Astrocyte (in vitro differentiated cells and primary cell): ENCODE measurements at regions not wholly inside any gene's neighbourhood (a gene's known extent, or its start where the extent isn't known, plus 50 kb on each side); places are given as distances from the start of the nearest gene placed in this dataset.

Experiments used
- DNase-seq: peaks from one replicate; pipeline ENCODE4 v3.0.0-alpha.2; 2010; ENCODE audit warnings: low read depth
- FAIRE-seq: peaks from 2 replicates; lab custom pipeline; 2011; peaks lifted over from hg19 to GRCh38; lab: Jason Lieb, UNC
- H2AFZ ChIP-seq: 2 replicates; pipeline ENCODE4 v1.6.0; 2012; ENCODE audit warnings: low read depth, low read length, inconsistent platforms
- H3K27ac ChIP-seq: 2 replicates; pipeline ENCODE4 v1.5.1; 2011; ENCODE audit warnings: low read depth, low read length, inconsistent platforms
- H3K27me3 ChIP-seq: 2 replicates; pipeline ENCODE4 v1.6.0; 2011; ENCODE audit warnings: low read length, inconsistent platforms; ENCODE audit not compliant: insufficient read depth
- H3K36me3 ChIP-seq: 2 replicates; pipeline ENCODE4 v1.5.1; 2011; ENCODE audit warnings: low read length, inconsistent platforms; ENCODE audit not compliant: insufficient read depth
- H3K4me1 ChIP-seq: 2 replicates; pipeline ENCODE4 v1.5.1; 2011; ENCODE audit warnings: low read length, inconsistent platforms; ENCODE audit not compliant: insufficient read depth
- H3K4me2 ChIP-seq: 2 replicates; pipeline ENCODE4 v1.6.0; 2012; ENCODE audit warnings: low read length, inconsistent platforms
- H3K4me3 ChIP-seq: 2 replicates; pipeline ENCODE4 v1.5.1; 2011; ENCODE audit warnings: low read depth, mild to moderate bottlenecking, low read length, inconsistent platforms; ENCODE audit not compliant: insufficient read depth
- H3K79me2 ChIP-seq: 2 replicates; pipeline ENCODE4 v1.6.0; 2012; ENCODE audit warnings: mild to moderate bottlenecking, low read length, inconsistent platforms; ENCODE audit not compliant: insufficient read depth
- H3K9ac ChIP-seq: 2 replicates; pipeline ENCODE4 v1.6.0; 2012; ENCODE audit warnings: mild to moderate bottlenecking, low read length, inconsistent platforms
- H3K9me3 ChIP-seq: 2 replicates; pipeline ENCODE4 v1.5.1; 2012; ENCODE audit warnings: low read depth, mild to moderate bottlenecking, low read length, inconsistent platforms; ENCODE audit not compliant: insufficient read depth
- H4K20me1 ChIP-seq: 2 replicates; pipeline ENCODE4 v1.6.0; 2012; ENCODE audit warnings: low read length, inconsistent platforms; ENCODE audit not compliant: insufficient read depth
- H3K27ac Mint-ChIP-seq: one replicate; pipeline ENCODE4 v1.8.0; 2021; ENCODE audit warnings: mild to moderate bottlenecking, mixed read lengths; ENCODE audit not compliant: unreplicated experiment
- H3K27me3 Mint-ChIP-seq: one replicate; pipeline ENCODE4 v1.8.0; 2021; ENCODE audit warnings: low read depth, mixed read lengths; ENCODE audit not compliant: unreplicated experiment
- H3K36me3 Mint-ChIP-seq: one replicate; pipeline ENCODE4 v1.8.0; 2021; ENCODE audit warnings: low read depth, mixed read lengths; ENCODE audit not compliant: unreplicated experiment
- H3K4me1 Mint-ChIP-seq: one replicate; pipeline ENCODE4 v1.8.0; 2021; ENCODE audit warnings: low read depth, mixed read lengths; ENCODE audit not compliant: unreplicated experiment
- H3K4me3 Mint-ChIP-seq: one replicate; pipeline ENCODE4 v1.8.0; 2021; ENCODE audit warnings: mild to moderate bottlenecking, moderate library complexity, mixed read lengths; ENCODE audit not compliant: unreplicated experiment
- H3K9me3 Mint-ChIP-seq: one replicate; pipeline ENCODE4 v1.8.0; 2021; ENCODE audit warnings: mild to moderate bottlenecking, mixed read lengths; ENCODE audit not compliant: unreplicated experiment
- EZH2 ChIP-seq: IDR thresholded peaks from 2 replicates; pipeline ENCODE4 v1.6.1; 2012; ENCODE audit warnings: mild to moderate bottlenecking, low read length, inconsistent platforms; ENCODE audit not compliant: insufficient read depth
- TF ChIP-seq, protein P1 (sequence below): IDR thresholded peaks from 2 replicates; pipeline ENCODE4 v1.5.1; 2011; ENCODE audit warnings: low read depth, mild to moderate bottlenecking, inconsistent platforms, low read length, moderate library complexity; ENCODE audit not compliant: insufficient read depth

DNA sequence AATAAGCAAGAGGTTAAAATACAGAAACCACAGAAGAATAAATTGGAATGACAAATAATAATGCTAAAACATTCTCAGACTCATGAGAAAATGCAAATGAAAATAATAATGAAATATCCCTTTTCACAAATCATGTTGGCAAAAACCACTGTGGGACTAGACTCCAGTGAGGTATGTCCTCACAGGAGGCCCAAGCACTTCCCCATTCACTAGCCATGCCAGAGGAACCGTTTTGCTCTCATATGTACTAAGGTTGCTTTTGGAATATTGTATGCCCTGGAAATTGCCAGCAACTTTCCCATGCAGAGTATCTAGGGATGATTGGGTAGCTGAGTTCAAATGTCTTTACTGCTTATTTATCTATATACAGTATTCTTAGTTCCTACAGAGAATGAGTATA lies 106.2 kb upstream of the CHORDC1 start:
- Mint-ChIP-seq H3K4me1 (no peaks in the 10 kb centered on the region), H3K27me3 (no peaks in the 10 kb centered on the region), H3K9me3 (no peaks in the 10 kb centered on the region), H3K36me3 (no peaks in the 10 kb centered on the region), H3K4me3 (no peak overlapping the region), H3K27ac (no peak overlapping the region)
- no peaks in the 10 kb centered on the region for H3K9me3 ChIP-seq
- no peaks in the 10 kb centered on the region for H3K36me3 ChIP-seq
- H3K9ac ChIP-seq, result no peak overlapping the region
- no peak overlapping the region for H3K4me2 ChIP-seq
- no peak overlapping the region for H3K27ac ChIP-seq
- DNase-seq (no peak), FAIRE-seq (no peak)
- H3K4me1 ChIP-seq, result no peaks in the 10 kb centered on the region
- H2AFZ ChIP-seq, result no peak overlapping the region
- H4K20me1 ChIP-seq, result no peaks in the 10 kb centered on the region
- H3K27me3 ChIP-seq, result no peaks in the 10 kb centered on the region
- no peak overlapping the region for H3K4me3 ChIP-seq
- TF ChIP-seq, protein P1, sequence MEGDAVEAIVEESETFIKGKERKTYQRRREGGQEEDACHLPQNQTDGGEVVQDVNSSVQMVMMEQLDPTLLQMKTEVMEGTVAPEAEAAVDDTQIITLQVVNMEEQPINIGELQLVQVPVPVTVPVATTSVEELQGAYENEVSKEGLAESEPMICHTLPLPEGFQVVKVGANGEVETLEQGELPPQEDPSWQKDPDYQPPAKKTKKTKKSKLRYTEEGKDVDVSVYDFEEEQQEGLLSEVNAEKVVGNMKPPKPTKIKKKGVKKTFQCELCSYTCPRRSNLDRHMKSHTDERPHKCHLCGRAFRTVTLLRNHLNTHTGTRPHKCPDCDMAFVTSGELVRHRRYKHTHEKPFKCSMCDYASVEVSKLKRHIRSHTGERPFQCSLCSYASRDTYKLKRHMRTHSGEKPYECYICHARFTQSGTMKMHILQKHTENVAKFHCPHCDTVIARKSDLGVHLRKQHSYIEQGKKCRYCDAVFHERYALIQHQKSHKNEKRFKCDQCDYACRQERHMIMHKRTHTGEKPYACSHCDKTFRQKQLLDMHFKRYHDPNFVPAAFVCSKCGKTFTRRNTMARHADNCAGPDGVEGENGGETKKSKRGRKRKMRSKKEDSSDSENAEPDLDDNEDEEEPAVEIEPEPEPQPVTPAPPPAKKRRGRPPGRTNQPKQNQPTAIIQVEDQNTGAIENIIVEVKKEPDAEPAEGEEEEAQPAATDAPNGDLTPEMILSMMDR, result no peak
- no peak for TF ChIP-seq EZH2
- H3K79me2 ChIP-seq, result no peaks in the 10 kb centered on the region

DNA sequence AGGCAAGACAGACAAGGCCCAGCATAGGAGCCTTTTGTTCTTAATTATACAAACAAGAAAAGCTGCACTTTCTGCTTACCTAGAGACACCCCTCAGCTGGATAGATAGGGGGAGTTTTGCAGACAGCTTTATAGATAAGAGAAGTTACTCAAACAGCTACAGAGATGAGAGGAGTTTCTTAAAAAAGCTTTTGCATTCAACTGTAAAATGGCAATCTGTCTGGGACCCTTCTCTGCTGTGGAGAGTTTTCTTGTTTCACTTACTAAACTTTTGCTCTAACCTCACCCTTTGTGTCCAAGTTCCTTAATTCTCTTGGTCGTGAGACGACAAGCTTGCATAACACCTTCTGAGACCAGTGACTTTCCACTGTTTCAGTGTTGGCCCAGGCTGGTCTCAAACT lies 103.8 kb upstream of the CHORDC1 start:
- TF ChIP-seq, protein P1, result no peak
- no peak for TF ChIP-seq EZH2
- DNase-seq, result no peak
- Histone ChIP-seq H3K36me3 (no peaks in the 10 kb centered on the region), H3K27ac (no peak overlapping the region), H3K4me2 (no peak overlapping the region), H4K20me1 (no peaks in the 10 kb centered on the region), H3K4me1 (no peaks in the 10 kb centered on the region), H3K9me3 (no peaks in the 10 kb centered on the region), H3K4me3 (no peak overlapping the region), H3K27me3 (no peaks in the 10 kb centered on the region), H2AFZ (no peak overlapping the region), H3K9ac (no peak overlapping the region), H3K79me2 (no peaks in the 10 kb centered on the region)
- H3K27me3 Mint-ChIP-seq, result no peaks in the 10 kb centered on the region
- H3K4me1 Mint-ChIP-seq, result no peaks in the 10 kb centered on the region
- H3K9me3 Mint-ChIP-seq, result peaks cover under 1% of the 10 kb centered on the region
- no peaks in the 10 kb centered on the region for H3K36me3 Mint-ChIP-seq
- no peak for FAIRE-seq
- H3K4me3 Mint-ChIP-seq, result no peak overlapping the region
- no peak overlapping the region for H3K27ac Mint-ChIP-seq

DNA sequence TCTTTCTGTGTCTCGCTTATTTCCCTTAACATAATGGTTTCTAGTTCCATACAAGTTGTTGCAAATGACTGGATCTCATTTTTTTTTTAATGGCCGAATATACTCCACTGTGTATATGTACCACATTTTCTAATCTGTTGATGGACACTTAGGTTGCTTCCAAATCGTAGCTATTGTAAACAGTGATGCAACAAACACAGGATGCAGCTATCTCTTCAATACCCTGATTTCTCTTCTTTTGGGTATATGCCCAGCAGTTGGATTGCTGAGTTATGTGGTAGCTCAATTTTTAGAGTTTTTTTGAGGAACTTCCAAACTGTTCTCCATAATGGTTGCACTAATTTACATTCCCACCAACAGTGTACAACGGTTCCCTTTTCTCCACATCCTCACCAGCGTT lies 100.4 kb upstream of the CHORDC1 start:
- no peak overlapping the region for H3K27ac Mint-ChIP-seq
- H2AFZ ChIP-seq, result no peak overlapping the region
- H3K4me1 ChIP-seq, result no peaks in the 10 kb centered on the region
- no peaks in the 10 kb centered on the region for H3K27me3 ChIP-seq
- H4K20me1 ChIP-seq, result no peaks in the 10 kb centered on the region
- H3K4me1 Mint-ChIP-seq, result no peaks in the 10 kb centered on the region
- no peak overlapping the region for H3K4me3 ChIP-seq
- DNase-seq (no peak), FAIRE-seq (no peak)
- H3K27ac ChIP-seq, result no peak overlapping the region
- H3K4me3 Mint-ChIP-seq, result no peak overlapping the region
- no peak overlapping the region for H3K9ac ChIP-seq
- no peak for TF ChIP-seq EZH2
- TF ChIP-seq, protein P1, result no peak
- no peaks in the 10 kb centered on the region for H3K9me3 ChIP-seq
- no peak overlapping the region for H3K4me2 ChIP-seq
- H3K9me3 Mint-ChIP-seq, result peaks cover 4% of the 10 kb centered on the region
- no peaks in the 10 kb centered on the region for H3K36me3 Mint-ChIP-seq
- no peaks in the 10 kb centered on the region for H3K27me3 Mint-ChIP-seq
- H3K36me3 ChIP-seq, result no peaks in the 10 kb centered on the region
- H3K79me2 ChIP-seq, result no peaks in the 10 kb centered on the region
